VCaP (cell line): ENCODE measurements at regions not wholly inside any gene's neighbourhood (a gene's known extent, or its start where the extent isn't known, plus 50 kb on each side); places are given as distances from the start of the nearest gene placed in this dataset.
"Not testable (repeated sequence)": the region's sequence is repeated elsewhere in the genome, so short reads cannot be mapped to it uniquely, and the experiment has no call there.

Source experiments
- H3K27ac ChIP-seq: fragments of 450-650 bp; 2 replicates; pipeline ENCODE4 v1.5.1; 2017
- TF ChIP-seq, protein P1 (sequence below): fragments of 450-650 bp; conservative IDR thresholded peaks from 2 replicates; pipeline ENCODE4 v1.5.1; 2017; ENCODE audit warnings: mild to moderate bottlenecking, moderate library complexity

GRCh38 chr14:21791749-21792148 is 118.1 kb upstream of the OR4E1 start:
- H3K27ac ChIP-seq = no peak overlapping the region
- TF ChIP-seq, protein P1, sequence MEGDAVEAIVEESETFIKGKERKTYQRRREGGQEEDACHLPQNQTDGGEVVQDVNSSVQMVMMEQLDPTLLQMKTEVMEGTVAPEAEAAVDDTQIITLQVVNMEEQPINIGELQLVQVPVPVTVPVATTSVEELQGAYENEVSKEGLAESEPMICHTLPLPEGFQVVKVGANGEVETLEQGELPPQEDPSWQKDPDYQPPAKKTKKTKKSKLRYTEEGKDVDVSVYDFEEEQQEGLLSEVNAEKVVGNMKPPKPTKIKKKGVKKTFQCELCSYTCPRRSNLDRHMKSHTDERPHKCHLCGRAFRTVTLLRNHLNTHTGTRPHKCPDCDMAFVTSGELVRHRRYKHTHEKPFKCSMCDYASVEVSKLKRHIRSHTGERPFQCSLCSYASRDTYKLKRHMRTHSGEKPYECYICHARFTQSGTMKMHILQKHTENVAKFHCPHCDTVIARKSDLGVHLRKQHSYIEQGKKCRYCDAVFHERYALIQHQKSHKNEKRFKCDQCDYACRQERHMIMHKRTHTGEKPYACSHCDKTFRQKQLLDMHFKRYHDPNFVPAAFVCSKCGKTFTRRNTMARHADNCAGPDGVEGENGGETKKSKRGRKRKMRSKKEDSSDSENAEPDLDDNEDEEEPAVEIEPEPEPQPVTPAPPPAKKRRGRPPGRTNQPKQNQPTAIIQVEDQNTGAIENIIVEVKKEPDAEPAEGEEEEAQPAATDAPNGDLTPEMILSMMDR = no peak

GRCh38 chr14:21788687-21789086 is 115.1 kb upstream of the OR4E1 start:
- H3K27ac ChIP-seq = not testable (repeated sequence)

GRCh38 chr14:21787242-21787641 is 113.6 kb upstream of the OR4E1 start:
- H3K27ac ChIP-seq = not testable (repeated sequence)

DNA sequence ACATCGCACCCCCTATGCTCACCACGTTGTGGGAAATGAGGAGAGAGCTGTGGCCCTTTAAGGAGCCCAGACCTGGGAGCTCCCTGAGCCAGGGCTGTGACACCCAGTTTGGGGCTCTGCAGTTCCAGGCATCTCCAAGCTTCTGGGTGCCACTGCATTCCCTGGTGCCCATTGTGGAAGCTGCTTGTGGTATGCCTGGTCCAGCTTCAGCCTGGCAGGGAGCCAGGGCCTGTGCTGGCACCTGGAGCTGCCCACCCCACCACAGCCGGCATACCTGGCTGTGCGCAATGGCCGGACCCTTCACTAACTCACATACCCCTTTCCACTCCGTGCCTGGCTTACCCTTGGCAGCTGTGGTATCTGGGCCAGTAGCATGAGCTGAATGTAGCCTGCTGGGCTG is 107.9 kb upstream of the OR4E1 start:
- TF ChIP-seq, protein P1 = no peak
- no peak overlapping the region for H3K27ac ChIP-seq

DNA sequence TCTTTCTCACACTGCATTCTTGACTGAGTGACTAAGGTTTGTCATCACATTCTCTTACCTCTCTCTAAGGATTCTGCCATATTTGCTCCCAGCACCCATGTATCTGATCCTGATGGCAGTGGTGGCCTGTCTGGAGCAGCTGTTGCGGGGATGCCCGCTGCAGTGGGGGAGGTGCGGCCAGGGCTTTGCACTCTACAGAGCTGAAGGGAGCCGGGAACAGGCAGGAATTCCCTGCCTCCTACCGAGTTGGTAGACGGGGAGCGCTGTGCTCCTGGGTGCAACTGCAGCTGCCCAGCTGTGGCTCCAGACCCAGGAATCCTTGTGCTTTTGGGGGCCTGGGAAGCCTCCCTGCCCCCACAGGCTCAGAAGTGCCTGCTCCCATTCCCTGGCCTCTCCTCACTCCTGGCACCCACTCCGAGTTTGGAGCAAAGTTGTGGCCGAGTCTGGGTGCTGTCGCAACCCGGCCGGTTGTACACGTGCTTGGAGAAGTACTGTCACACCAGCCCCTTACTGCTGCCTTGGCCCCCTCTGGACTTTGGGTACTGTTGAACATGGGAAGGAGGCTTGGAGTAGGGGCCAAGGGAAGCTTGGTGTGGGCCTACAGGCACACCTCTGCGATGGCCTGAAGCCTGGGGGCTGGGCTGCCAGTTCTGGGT is 106.9 kb upstream of the OR4E1 start:
- H3K27ac ChIP-seq = no peak overlapping the region

GRCh38 chr14:21771671-21772070 is 98.1 kb upstream of the OR4E1 start:
- TF ChIP-seq, protein P1 = no peak
- H3K27ac ChIP-seq = peak overlapping the region; percentile 35; the same call in 1 of the 2 replicates

More for the DNA sequence above, 106.9 kb upstream of the OR4E1 start:
- TF ChIP-seq, protein P1 = no peak

- TF ChIP-seq, protein P1 = no peak
Observed at GRCh38 chr14:21768875-21769257, 95.2 kb upstream of the OR4E1 start.

GRCh38 chr14:21768116-21768874 is 94.7 kb upstream of the OR4E1 start:
- TF ChIP-seq, protein P1 = peak; percentile 86
- no peak overlapping the region for H3K27ac ChIP-seq

More at GRCh38 chr14:21768875-21769257, 95.2 kb upstream of the OR4E1 start:
- no peak overlapping the region for H3K27ac ChIP-seq

DNA sequence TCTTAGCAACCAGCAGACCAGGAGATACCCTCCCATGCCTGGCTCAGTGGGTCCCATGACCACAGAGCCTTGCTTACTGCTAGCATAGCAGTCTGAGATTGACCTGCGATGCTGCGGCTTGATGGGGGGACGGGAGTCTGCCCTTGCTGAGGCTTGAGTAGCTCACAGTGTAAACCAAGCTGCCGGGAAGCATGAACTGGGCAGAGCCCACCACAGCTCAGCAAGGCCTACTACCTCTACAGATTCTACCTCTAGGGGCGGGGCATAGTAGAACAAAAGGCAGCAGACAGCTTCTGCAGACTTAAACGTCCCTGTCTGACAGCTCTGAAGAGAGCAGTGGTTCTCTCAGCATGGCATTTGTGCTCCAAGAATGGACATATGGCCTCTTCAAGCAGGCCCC is 86.7 kb upstream of the OR4E1 start:
- not testable (repeated sequence) for H3K27ac ChIP-seq
